K562 (cell line): ENCODE measurements at regions not wholly inside any gene's neighbourhood (a gene's known extent, or its start where the extent isn't known, plus 50 kb on each side); places are given as distances from the start of the nearest gene placed in this dataset.
A peak's percentile ranks its signal among the peaks of the same experiment; 100 is the strongest.

Experiments
- ATAC-seq: fragments of 200-7000 bp; cut with Tn5 transposase; 3 replicates; pipeline ENCODE4 v1.9.1; 2020; ENCODE audit warnings: moderate library complexity
- BruUV-seq: library from RNA; stranded (reverse); fragments of 400-500 nt; replicated peaks from 2 replicates; lab custom pipeline; 2021; lab: Mats Ljungman, UMichigan
- CTCF ChIA-PET: fragments of 300-600 bp; formaldehyde crosslinking; extraction: SDS; loops from one replicate; lab custom pipeline; 2021; ENCODE audit warnings: low intra/inter-chr PET ratio; lab: Yijun Ruan, JAX
- POLR2A ChIA-PET: fragments of 300-600, 350-650 bp; sonication (Branson Sonifier 250); formaldehyde crosslinking; extraction: SDS; loops from one replicate; lab custom pipeline; 2021; ENCODE audit warnings: antibody characterized with exemption, inconsistent platforms; lab: Yijun Ruan, JAX
- DNase-seq, 4 experiments: peaks; one replicate each; pipeline versions ENCODE4 v3.0.0 to v3.0.0-alpha.2; 2011 to 2018; ENCODE audit warnings: low spot score in 3 of 4, mixed read lengths in 3 of 4; ENCODE audit errors: extremely low read depth in 1 of 4
- FAIRE-seq: peaks from 2 replicates; lab custom pipeline; 2011; peaks lifted over from hg19 to GRCh38; lab: Jason Lieb, UNC
- H2AFZ ChIP-seq: 2 replicates; pipeline ENCODE4 v1.6.0; 2011; ENCODE audit warnings: low read depth, low read length, control low read depth, inconsistent platforms
- H3K27ac ChIP-seq: fragments of 200-600 bp; 3 replicates; pipeline ENCODE4 v1.8.0; 2011; ENCODE audit warnings: low read depth, mild to moderate bottlenecking, control low read depth, inconsistent platforms, low read length, moderate library complexity, mixed read lengths; ENCODE audit errors: extremely low read depth
- H3K27me3 ChIP-seq, 2 experiments: fragments of 300-600 bp in 1 of 2; 2 replicates in 1 of 2; 3 replicates in 1 of 2; pipeline versions ENCODE4 v1.6.0 to v1.8.0; 2011; ENCODE audit warnings: inconsistent platforms in 2 of 2, low read length in 2 of 2, mild to moderate bottlenecking in 1 of 2, mixed read lengths in 1 of 2, moderate library complexity in 1 of 2; ENCODE audit not compliant: control insufficient read depth in 2 of 2, insufficient read depth in 2 of 2
- H3K36me3 ChIP-seq: fragments of 300-600 bp; 3 replicates; pipeline ENCODE4 v1.8.0; 2011; ENCODE audit warnings: mild to moderate bottlenecking, low read length, inconsistent platforms; ENCODE audit not compliant: control insufficient read depth, insufficient read depth
- H3K4me1 ChIP-seq, 2 experiments: fragments of 200-600 bp in 1 of 2; replicated peaks in 1 of 2; 2 replicates in 1 of 2; 3 replicates in 1 of 2; pipeline versions ENCODE4 v1.5.1 to v1.8.0; 2011; ENCODE audit warnings: inconsistent platforms in 2 of 2, low read length in 2 of 2, mild to moderate bottlenecking in 1 of 2, mixed read lengths in 1 of 2, moderate library complexity in 1 of 2; ENCODE audit not compliant: control insufficient read depth in 2 of 2, insufficient read depth in 2 of 2
- H3K4me2 ChIP-seq: 2 replicates; pipeline ENCODE4 v1.6.1; 2011; ENCODE audit warnings: low read length, control low read depth, inconsistent platforms, mixed read lengths; ENCODE audit not compliant: insufficient read depth
- H3K4me3 ChIP-seq: fragments of 200-600 bp; sonication (generic), shearing (Covaris generic); 2 replicates; pipeline ENCODE4 v1.5.1; 2016; ENCODE audit warnings: control low read depth, inconsistent platforms
- H3K79me2 ChIP-seq: fragments of 200-600 bp; 3 replicates; pipeline ENCODE4 v1.8.0; 2011; ENCODE audit warnings: low read length, inconsistent platforms; ENCODE audit not compliant: control insufficient read depth, insufficient read depth
- H3K9ac ChIP-seq, 2 experiments: 2 replicates each; pipeline versions ENCODE4 v1.6.0 to v1.6.1; 2011; ENCODE audit warnings: low read depth in 2 of 2, low read length in 2 of 2, control low read depth in 1 of 2, inconsistent platforms in 1 of 2, mild to moderate bottlenecking in 1 of 2, mixed read lengths in 1 of 2; ENCODE audit not compliant: insufficient read depth in 1 of 2
- H3K9me1 ChIP-seq: one replicate; pipeline ENCODE4 v1.6.0; 2011; ENCODE audit warnings: inconsistent platforms, mild to moderate bottlenecking, low read length, moderate library complexity; ENCODE audit not compliant: control insufficient read depth, insufficient read depth
- H3K9me3 ChIP-seq: replicated peaks from 2 replicates; pipeline ENCODE4 v1.5.1; 2011; ENCODE audit warnings: low read depth, low read length, inconsistent platforms; ENCODE audit not compliant: control insufficient read depth, insufficient read depth
- H4K20me1 ChIP-seq: replicated peaks from 2 replicates; pipeline ENCODE4 v1.6.1; 2011; ENCODE audit warnings: low read length, inconsistent platforms, mixed read lengths; ENCODE audit not compliant: control insufficient read depth, insufficient read depth
- ARID4B ChIP-seq: sonication (generic); formaldehyde crosslinking; IDR thresholded peaks from 2 replicates; pipeline ENCODE4 v1.8.0; 2022; ENCODE audit warnings: mild to moderate bottlenecking, missing genetic modification reagents
- BACH1 ChIP-seq: fragments of 200-800 bp; sonication (Bioruptor generic); IDR thresholded peaks from 2 replicates; pipeline ENCODE4 v1.6.1; 2016; ENCODE audit warnings: missing genetic modification characterization, missing compliant biosample characterization
- CBX3 ChIP-seq, 2 experiments: IDR thresholded peaks; 1 replicate in 1 of 2; 2 replicates in 1 of 2; pipeline ENCODE4 v1.6.1; 2012; ENCODE audit warnings: inconsistent platforms in 2 of 2, low read length in 2 of 2, borderline replicate concordance in 1 of 2, control low read depth in 1 of 2
- CCNT2 ChIP-seq: IDR thresholded peaks from 2 replicates; pipeline ENCODE4 v1.6.1; 2011; ENCODE audit warnings: borderline replicate concordance, low read depth, mild to moderate bottlenecking, moderate library complexity, mixed read lengths, low read length; ENCODE audit not compliant: insufficient read length; ENCODE audit errors: extremely low read depth
- ELK1 ChIP-seq: sonication (generic); formaldehyde crosslinking; IDR thresholded peaks from 2 replicates; pipeline ENCODE4 v1.8.1; 2022; ENCODE audit warnings: missing genetic modification reagents
- GABPB2 ChIP-seq: fragments of 250-450 bp; sonication (Bioruptor Pico); conservative IDR thresholded peaks from 2 replicates; pipeline ENCODE4 v1.5.1; 2021; ENCODE audit warnings: mild to moderate bottlenecking
- MBD1 ChIP-seq: fragments of 250-450 bp; sonication (Bioruptor Pico); IDR thresholded peaks from 2 replicates; pipeline ENCODE4 v1.8.0; 2022; ENCODE audit warnings: inconsistent platforms
- NCOA2 ChIP-seq, 2 experiments: fragments of 450-650 bp; IDR thresholded peaks; 2 replicates each; pipeline ENCODE4 v1.6.1; 2018; ENCODE audit warnings: mild to moderate bottlenecking in 2 of 2, moderate library complexity in 1 of 2; ENCODE audit not compliant: partially characterized antibody in 2 of 2
- NELFE ChIP-seq: IDR thresholded peaks from 2 replicates; pipeline ENCODE4 v1.6.1; 2011; ENCODE audit warnings: mild to moderate bottlenecking; ENCODE audit not compliant: insufficient read depth, insufficient read length
- NEUROD1 ChIP-seq: fragments of 150-350 bp; IDR thresholded peaks from 2 replicates; pipeline ENCODE4 v1.6.1; 2014; ENCODE audit warnings: borderline replicate concordance, low read length, low read depth; ENCODE audit not compliant: partially characterized antibody
- NR2C1 ChIP-seq, 2 experiments: fragments of 450-650 bp; IDR thresholded peaks; 2 replicates each; pipeline ENCODE4 v1.6.1; 2017; ENCODE audit warnings: mild to moderate bottlenecking in 2 of 2, antibody characterized with exemption in 1 of 2, inconsistent platforms in 1 of 2, missing compliant biosample characterization in 1 of 2, missing genetic modification characterization in 1 of 2
- POU5F1 ChIP-seq: fragments of 150-350 bp; IDR thresholded peaks from 2 replicates; pipeline ENCODE4 v1.6.1; 2014; ENCODE audit warnings: borderline replicate concordance, low read length, low read depth, mild to moderate bottlenecking; ENCODE audit not compliant: partially characterized antibody
- RBM39 ChIP-seq: fragments of 200-400 bp; formaldehyde crosslinking; optimal IDR thresholded peaks from 2 replicates; pipeline ENCODE3; 2018; ENCODE audit warnings: low read depth, low read length
- SMARCC2 ChIP-seq: fragments of 450-650 bp; IDR thresholded peaks from 2 replicates; pipeline ENCODE4 v1.6.1; 2017; ENCODE audit warnings: antibody characterized with exemption, moderate library complexity, mild to moderate bottlenecking, low read depth
- WGBS: fragments of 100-300 bp; shearing (Covaris generic); methylation state at CpG from one replicate; pipeline ENCODE4 v1.1.6; 2016; ENCODE audit warnings: low coverage, mixed read lengths; ENCODE audit not compliant: insufficient coverage; ENCODE audit errors: missing lambda C conversion rate; 5-methylcytosine and 5-hydroxymethylcytosine counted together
- in situ Hi-C: fragments of 300-500 bp; cut with MboI; formaldehyde crosslinking; loops from 4 replicates; pipeline ENCODE4 v1.15.0; 2018; ENCODE audit warnings: inconsistent platforms, mixed read lengths
- intact Hi-C: fragments of 100-400 bp; cut with micrococcal nuclease; formaldehyde crosslinking; loops from 2 replicates; pipeline ENCODE4 v1.14.2; 2022

GRCh38 chr13:111050539-111050879, 64.6 kb upstream of the ARHGEF7 start:
- POLR2A ChIA-PET: no interaction called here
- Histone ChIP-seq H3K27ac (no peak overlapping the region), H2AFZ (peak overlapping the region; percentile 62), H3K36me3 (no peaks in the 10 kb centered on the region), H3K9ac (no peak overlapping the region), H3K79me2 (no peaks in the 10 kb centered on the region), H3K4me2 (no peak overlapping the region), H3K9me3 (no peaks in the 10 kb centered on the region), H3K9me1 (no peaks in the 10 kb centered on the region), H3K27me3 (no peaks in the 10 kb centered on the region), H3K4me1 (peaks cover 4 to 17% of the 10 kb centered on the region in 2 experiments), H4K20me1 (no peaks in the 10 kb centered on the region), H3K4me3 (no peak overlapping the region)
- BruUV-seq: no TSS peak
- DNase-seq (no peak), FAIRE-seq (no peak), ATAC-seq (no peak)
- TF ChIP-seq BACH1 (tag): no peak
- no peak for TF ChIP-seq NEUROD1
- TF ChIP-seq CCNT2: no peak
- no peak for TF ChIP-seq NR2C1 (IDR thresholded peaks at IDR 0.05)
- TF ChIP-seq NR2C1 (tag; IDR thresholded peaks at IDR 0.05): no peak
- no peak for TF ChIP-seq RBM39
- no peak for TF ChIP-seq MBD1 (CRISPR knock-in tag)
- TF ChIP-seq NELFE: no peak
- TF ChIP-seq ARID4B (CRISPR knock-in tag): no peak
- no peak for TF ChIP-seq NCOA2 (IDR thresholded peaks at IDR 0.05; ENCODE audit: partially characterized antibody in 2 of 2)
- no peak for TF ChIP-seq POU5F1
- no peak for TF ChIP-seq GABPB2
- no peak for TF ChIP-seq ELK1
- TF ChIP-seq CBX3 (IDR thresholded peaks at IDR 0.05; ENCODE audit: borderline replicate concordance in 1 of 2, low read length in 2 of 2): no peak
- no peak for TF ChIP-seq SMARCC2
- CTCF ChIA-PET: interaction anchor here (1.5 kb wide), 1 partner anchor 106 kb away, joined by 12 read pairs; no protein-coding TSS in a partner anchor
- in situ Hi-C loops (loop anchor here (25.0 kb wide), 1 partner anchor 238 kb away; no protein-coding TSS in a partner anchor), intact Hi-C loops (loop anchor here (1.0 to 10.0 kb wide), 2 partner anchors 106 to 216 kb away; no protein-coding TSS in a partner anchor)
- 17% methylated on average over 4 of the region's 4 CpGs for WGBS
